ENCODE measurements at regions not wholly inside any gene's neighbourhood (a gene's known extent, or its start where the extent isn't known, plus 50 kb on each side); places are given as distances from the start of the nearest gene placed in this dataset.

GRCh38 chr10:55220975-55221374 lies 419.9 kb upstream of the PCDH15 start:
- Histone ChIP-seq H3K27ac (no peak overlapping the region), H3K36me3 (no peaks in the 10 kb centered on the region), H3K4me3 (no peak overlapping the region), H3K27me3 (no peaks in the 10 kb centered on the region), H3K9ac (ENCODE audit: low read depth in 2 of 2, low read length in 2 of 2) (no peak overlapping the region), H3K9me3 (no peaks in the 10 kb centered on the region), H3K4me1 (no peaks in the 10 kb centered on the region)
- DNase-seq = no peak
- intact Hi-C loops (cut with DNase I) = no loop called here
- TF ChIP-seq, protein P1, sequence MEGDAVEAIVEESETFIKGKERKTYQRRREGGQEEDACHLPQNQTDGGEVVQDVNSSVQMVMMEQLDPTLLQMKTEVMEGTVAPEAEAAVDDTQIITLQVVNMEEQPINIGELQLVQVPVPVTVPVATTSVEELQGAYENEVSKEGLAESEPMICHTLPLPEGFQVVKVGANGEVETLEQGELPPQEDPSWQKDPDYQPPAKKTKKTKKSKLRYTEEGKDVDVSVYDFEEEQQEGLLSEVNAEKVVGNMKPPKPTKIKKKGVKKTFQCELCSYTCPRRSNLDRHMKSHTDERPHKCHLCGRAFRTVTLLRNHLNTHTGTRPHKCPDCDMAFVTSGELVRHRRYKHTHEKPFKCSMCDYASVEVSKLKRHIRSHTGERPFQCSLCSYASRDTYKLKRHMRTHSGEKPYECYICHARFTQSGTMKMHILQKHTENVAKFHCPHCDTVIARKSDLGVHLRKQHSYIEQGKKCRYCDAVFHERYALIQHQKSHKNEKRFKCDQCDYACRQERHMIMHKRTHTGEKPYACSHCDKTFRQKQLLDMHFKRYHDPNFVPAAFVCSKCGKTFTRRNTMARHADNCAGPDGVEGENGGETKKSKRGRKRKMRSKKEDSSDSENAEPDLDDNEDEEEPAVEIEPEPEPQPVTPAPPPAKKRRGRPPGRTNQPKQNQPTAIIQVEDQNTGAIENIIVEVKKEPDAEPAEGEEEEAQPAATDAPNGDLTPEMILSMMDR (IDR thresholded peaks at IDR 0.05) = no peak

DNA sequence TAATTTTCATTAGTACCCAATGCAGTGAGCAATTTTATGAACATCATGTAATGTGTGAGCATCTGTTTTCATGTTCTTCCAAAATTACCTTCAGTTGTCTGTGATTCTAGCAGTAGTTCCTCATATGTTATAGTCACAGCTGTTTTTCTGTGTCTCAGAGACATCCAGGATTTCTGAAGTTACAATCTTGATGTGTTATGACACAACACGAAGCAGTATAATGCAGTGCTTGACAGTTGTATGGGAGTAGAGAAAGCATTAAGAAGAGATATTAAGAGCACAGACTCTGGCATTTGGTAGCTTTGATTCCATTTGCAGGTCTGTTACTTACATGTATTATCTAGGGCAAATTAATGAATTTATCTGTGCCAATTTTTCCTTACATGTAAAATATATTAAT lies 414.7 kb upstream of the PCDH15 start:
- H3K4me3 ChIP-seq = no peak overlapping the region
- H3K9me3 ChIP-seq = no peaks in the 10 kb centered on the region
- DNase-seq = no peak
- no peak overlapping the region for H3K9ac ChIP-seq (ENCODE audit: low read depth in 2 of 2, low read length in 2 of 2)
- no peaks in the 10 kb centered on the region for H3K27me3 ChIP-seq
- H3K36me3 ChIP-seq = no peaks in the 10 kb centered on the region
- no peak overlapping the region for H3K27ac ChIP-seq
- intact Hi-C loops (cut with DNase I) = no loop called here
- TF ChIP-seq, protein P1 (IDR thresholded peaks at IDR 0.05) = no peak
- no peaks in the 10 kb centered on the region for H3K4me1 ChIP-seq

- H3K27ac ChIP-seq = no peak overlapping the region
- H3K4me3 ChIP-seq = no peak overlapping the region
- H3K9me3 ChIP-seq = no peaks in the 10 kb centered on the region
- no peak overlapping the region for H3K9ac ChIP-seq (ENCODE audit: low read depth in 2 of 2, low read length in 2 of 2)
- H3K27me3 ChIP-seq = no peaks in the 10 kb centered on the region
- DNase-seq = no peak
- H3K36me3 ChIP-seq = no peaks in the 10 kb centered on the region
- H3K4me1 ChIP-seq = no peaks in the 10 kb centered on the region
- TF ChIP-seq, protein P1 (IDR thresholded peaks at IDR 0.05) = no peak
- intact Hi-C loops (cut with DNase I) = no loop called here
Observed at GRCh38 chr10:55214608-55215007, 413.6 kb upstream of the PCDH15 start.

GRCh38 chr10:55212051-55212450 lies 411.0 kb upstream of the PCDH15 start:
- no peak overlapping the region for H3K4me3 ChIP-seq
- H3K27me3 ChIP-seq = no peaks in the 10 kb centered on the region
- TF ChIP-seq, protein P1 (IDR thresholded peaks at IDR 0.05) = no peak
- no peaks in the 10 kb centered on the region for H3K9me3 ChIP-seq
- no peaks in the 10 kb centered on the region for H3K4me1 ChIP-seq
- H3K36me3 ChIP-seq = no peaks in the 10 kb centered on the region
- no peak for DNase-seq
- H3K27ac ChIP-seq = no peak overlapping the region
- intact Hi-C loops (cut with DNase I) = no loop called here
- no peak overlapping the region for H3K9ac ChIP-seq (ENCODE audit: low read depth in 2 of 2, low read length in 2 of 2)

- H3K27ac ChIP-seq = no peak overlapping the region
- no peak for DNase-seq
- no peaks in the 10 kb centered on the region for H3K4me1 ChIP-seq
- intact Hi-C loops (cut with DNase I) = no loop called here
- no peak overlapping the region for H3K4me3 ChIP-seq
- no peaks in the 10 kb centered on the region for H3K27me3 ChIP-seq
- no peaks in the 10 kb centered on the region for H3K36me3 ChIP-seq
- TF ChIP-seq, protein P1 (IDR thresholded peaks at IDR 0.05) = no peak
- H3K9ac ChIP-seq (ENCODE audit: low read depth in 2 of 2, low read length in 2 of 2) = no peak overlapping the region
- no peaks in the 10 kb centered on the region for H3K9me3 ChIP-seq
Observed at GRCh38 chr10:55203874-55204273, 402.8 kb upstream of the PCDH15 start.

DNA sequence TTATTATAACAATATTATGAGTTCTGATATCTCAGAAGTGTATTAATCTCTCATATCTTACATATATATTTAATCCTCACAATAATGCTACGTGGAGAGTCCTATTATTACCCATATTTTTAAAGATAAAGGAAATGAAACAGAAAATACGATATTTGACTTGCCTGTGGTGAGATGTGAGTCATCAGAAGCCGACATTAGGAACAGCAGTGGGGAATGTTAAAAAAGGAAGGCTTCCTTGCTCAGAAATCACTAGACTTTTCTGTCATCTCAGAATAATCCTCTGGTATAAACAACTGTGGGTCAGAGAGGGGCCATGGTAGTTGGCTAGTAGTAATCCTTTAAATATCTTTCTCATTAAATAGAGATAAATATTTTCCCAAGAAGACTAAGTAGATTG lies 402.3 kb upstream of the PCDH15 start:
- Histone ChIP-seq H3K36me3 (no peaks in the 10 kb centered on the region), H3K4me1 (no peaks in the 10 kb centered on the region), H3K27me3 (no peaks in the 10 kb centered on the region), H3K27ac (no peak overlapping the region), H3K9ac (ENCODE audit: low read depth in 2 of 2, low read length in 2 of 2) (no peak overlapping the region), H3K4me3 (no peak overlapping the region), H3K9me3 (no peaks in the 10 kb centered on the region)
- DNase-seq = no peak
- TF ChIP-seq, protein P1 (IDR thresholded peaks at IDR 0.05) = no peak
- intact Hi-C loops (cut with DNase I) = no loop called here
